ENCODE measurements at regions not wholly inside any gene's neighbourhood (a gene's known extent, or its start where the extent isn't known, plus 50 kb on each side); places are given as distances from the start of the nearest gene placed in this dataset.

GRCh38 chr11:10387206-10388083 is 67.6 kb upstream of the AMPD3 start:
- DNase-seq = no peak

GRCh38 chr11:10388101-10388500 is 67.0 kb upstream of the AMPD3 start:
- no peak for DNase-seq

- DNase-seq = no peak
Measured at GRCh38 chr11:10388574-10388973, 66.5 kb upstream of the AMPD3 start.

GRCh38 chr11:10390375-10390774 is 64.7 kb upstream of the AMPD3 start:
- no peak for DNase-seq

- peak; percentile 77 for DNase-seq
Measured at GRCh38 chr11:10392095-10393079, 62.7 kb upstream of the AMPD3 start.

- DNase-seq = peak; percentile 89
Measured at GRCh38 chr11:10394229-10395101, 60.6 kb upstream of the AMPD3 start.

- DNase-seq = no peak
Measured at GRCh38 chr11:10395166-10395897, 59.7 kb upstream of the AMPD3 start.

GRCh38 chr11:10396771-10397170 is 58.3 kb upstream of the AMPD3 start:
- no peak for DNase-seq

GRCh38 chr11:10397226-10397987 is 57.7 kb upstream of the AMPD3 start:
- DNase-seq = no peak

- DNase-seq = no peak
Measured at GRCh38 chr11:10398525-10398924, 56.5 kb upstream of the AMPD3 start.

- DNase-seq = no peak
Measured at GRCh38 chr11:10400856-10401255, 54.2 kb upstream of the AMPD3 start.

- no peak for DNase-seq
Measured at GRCh38 chr11:10401256-10401655, 53.8 kb upstream of the AMPD3 start.

GRCh38 chr11:10401696-10402392 is 53.2 kb upstream of the AMPD3 start:
- no peak for DNase-seq

All from amniotic stem cell (primary cell).